H54 (cell line): ENCODE measurements at regions not wholly inside any gene's neighbourhood (a gene's known extent, or its start where the extent isn't known, plus 50 kb on each side); places are given as distances from the start of the nearest gene placed in this dataset.

Source experiments
- DNase-seq: peaks from one replicate; pipeline ENCODE4 v3.0.0; 2011; ENCODE audit warnings: low spot score, mixed read lengths; ENCODE audit not compliant: insufficient read length
- FAIRE-seq: peaks from 3 replicates; lab custom pipeline; 2011; peaks lifted over from hg19 to GRCh38; lab: Jason Lieb, UNC
- POLR2A ChIP-seq: IDR thresholded peaks from 2 replicates; pipeline ENCODE4 v1.6.1; 2011; ENCODE audit warnings: low read depth, mild to moderate bottlenecking, low read length

DNA sequence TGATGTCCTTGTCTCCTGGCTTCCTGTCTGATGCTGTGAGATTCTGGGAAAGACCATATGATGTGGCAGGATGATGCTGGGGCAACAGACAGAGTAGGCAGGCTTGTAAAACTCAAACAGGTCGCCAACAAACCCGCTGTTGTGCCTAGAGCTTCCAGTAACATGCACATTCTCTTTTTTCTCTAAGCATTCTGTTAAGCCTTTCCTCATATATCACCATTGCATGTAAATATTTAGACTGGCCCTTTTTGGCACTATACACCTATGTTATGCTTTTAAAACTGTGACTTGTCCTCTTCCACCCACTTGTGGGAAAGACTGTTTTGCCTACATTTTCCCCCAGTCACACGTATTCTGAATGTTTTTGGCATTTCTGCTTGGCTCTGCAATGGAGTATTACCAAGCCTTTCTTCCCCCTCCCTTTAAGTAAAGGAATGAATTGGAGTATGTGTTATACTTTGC lies 250.4 kb upstream of the TANK start:
- DNase-seq (no peak), FAIRE-seq (no peak)
- no peak for TF ChIP-seq POLR2A

DNA sequence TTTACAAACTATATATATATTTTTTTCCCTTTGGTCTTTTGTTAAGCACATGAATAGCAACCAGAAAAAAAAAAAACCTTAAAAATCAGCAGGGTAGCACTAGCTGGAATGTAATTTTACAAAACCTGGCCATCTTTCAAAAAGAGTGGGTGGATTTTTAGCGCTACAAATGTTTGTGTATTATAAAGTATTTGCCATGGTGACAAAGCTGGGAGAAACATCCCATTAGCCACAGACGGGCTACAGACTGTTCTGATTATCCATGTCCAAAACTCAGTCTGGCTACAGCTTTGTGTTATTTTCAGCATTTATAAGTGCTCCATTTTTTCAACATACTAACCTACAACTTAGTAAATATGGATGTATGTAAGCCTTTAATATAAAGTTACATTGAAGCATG lies 249.5 kb upstream of the TANK start:
- TF ChIP-seq POLR2A, result no peak
- DNase-seq, result no peak
- FAIRE-seq, result no peak

DNA sequence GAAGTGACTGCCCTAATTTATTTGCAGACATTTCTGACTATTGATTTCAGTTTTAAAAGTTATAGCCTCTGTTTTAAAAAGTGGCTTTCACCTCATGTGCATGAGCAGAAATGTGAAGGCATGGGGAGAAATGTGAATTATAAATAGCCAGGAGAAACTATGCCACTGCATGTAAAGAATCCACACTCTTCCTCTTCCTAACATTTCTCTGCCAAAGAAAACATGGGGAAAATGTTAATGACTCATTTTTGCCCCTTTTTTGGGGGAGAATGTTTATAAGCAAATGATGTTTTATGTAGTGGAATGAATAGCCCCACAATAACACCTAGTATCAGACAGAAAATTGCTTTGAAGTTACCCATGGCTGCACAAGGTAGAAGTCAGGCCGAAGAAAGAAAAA lies 249.0 kb upstream of the TANK start:
- no peak for FAIRE-seq

DNA sequence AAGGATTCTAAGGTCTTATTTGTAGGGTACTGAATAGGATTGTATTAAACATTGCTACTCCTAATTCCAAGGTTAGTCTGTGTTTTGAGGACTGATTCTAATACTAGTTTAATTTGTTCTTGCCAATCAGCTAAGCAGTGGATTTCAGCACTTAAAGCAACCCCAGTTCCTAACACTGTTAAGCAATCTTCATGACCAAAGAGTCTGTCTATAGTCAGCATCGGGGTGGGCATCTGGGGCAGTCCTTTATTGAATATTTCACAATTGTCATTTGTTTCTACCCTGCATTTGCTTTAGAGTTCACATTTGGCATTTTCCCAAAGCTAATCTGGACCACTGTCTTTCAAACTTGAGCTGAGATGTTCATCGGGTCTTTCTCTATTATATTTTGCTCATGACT lies 248.0 kb upstream of the TANK start:
- FAIRE-seq (no peak), DNase-seq (no peak)
- no peak for TF ChIP-seq POLR2A

More for the DNA sequence above, 249.0 kb upstream of the TANK start:
- no peak for TF ChIP-seq POLR2A
- DNase-seq, result no peak

DNA sequence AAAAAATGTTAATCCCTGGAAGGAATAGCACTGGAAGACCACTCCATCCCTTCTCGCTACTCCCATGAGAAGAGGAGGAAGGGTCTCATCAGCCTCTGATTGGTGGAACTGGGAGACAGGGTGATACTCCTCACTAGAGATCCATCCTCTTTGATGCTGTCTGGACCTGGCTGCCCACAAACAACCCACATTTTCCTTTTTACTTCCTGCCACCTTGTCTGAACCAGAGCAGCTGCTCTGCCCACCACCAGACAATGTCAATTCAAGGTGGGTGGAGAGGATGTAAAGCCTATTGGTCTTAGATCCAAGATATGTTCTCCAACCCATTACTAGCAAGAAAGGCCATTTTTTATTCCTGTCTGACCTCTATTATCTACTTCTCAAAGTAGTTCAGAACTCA lies 246.9 kb upstream of the TANK start:
- no peak for TF ChIP-seq POLR2A
- DNase-seq (no peak), FAIRE-seq (no peak)

DNA sequence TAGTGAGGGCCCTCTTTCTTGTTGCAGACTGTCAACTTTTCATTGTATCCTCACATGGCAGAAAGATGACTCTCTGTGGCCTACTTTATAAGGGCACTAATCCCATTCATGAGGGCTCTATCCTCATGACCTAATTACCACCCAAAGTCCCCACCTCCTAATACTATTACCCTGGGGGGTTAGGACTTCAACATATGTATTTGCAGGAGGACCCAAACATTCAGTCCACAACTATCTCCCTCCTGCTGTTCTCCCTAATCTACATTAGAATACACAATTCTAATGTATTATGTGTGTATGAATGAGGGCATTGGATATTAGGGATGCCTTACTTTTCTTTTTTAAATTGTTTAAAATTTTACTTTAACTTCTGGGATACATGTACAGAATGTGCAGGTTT lies 246.0 kb upstream of the TANK start:
- FAIRE-seq (no peak), DNase-seq (no peak)
- no peak for TF ChIP-seq POLR2A

DNA sequence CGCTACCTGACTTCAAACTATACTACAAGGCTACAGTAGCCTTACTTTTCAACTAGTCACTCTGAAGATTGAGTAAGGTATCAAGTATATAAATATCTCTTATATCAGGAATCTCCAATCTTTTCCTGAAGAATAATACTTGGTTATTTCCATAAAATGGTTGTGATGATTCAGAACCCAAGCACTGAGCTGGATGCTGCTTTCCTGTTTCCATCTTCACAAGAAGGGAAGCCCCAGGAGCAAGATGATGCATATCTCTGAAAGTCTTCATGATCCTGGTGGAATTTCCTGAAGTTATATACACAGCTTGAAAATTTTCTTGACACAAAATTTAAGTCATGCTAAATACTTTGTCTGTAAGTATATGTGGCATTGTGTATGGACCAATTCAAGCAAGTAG lies 243.9 kb upstream of the TANK start:
- TF ChIP-seq POLR2A, result no peak
- FAIRE-seq (no peak), DNase-seq (no peak)

DNA sequence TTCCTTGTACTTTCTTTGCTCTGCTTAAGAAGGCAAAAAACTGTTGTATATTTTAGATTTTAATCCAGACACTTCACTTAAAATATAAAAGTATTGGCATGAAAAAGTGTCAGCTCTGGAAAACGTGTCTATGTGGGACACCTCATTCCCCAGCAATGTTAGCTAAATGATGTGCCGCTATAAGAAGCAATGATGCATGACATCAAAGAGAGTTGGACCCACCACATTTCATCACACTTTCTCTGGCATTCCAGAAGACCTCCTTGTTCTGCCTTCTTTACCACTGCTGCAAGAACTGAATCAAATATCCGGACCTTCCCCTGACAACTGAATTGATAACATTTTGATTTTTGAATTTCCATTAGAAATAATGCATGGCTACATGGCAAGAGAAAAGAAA lies 242.4 kb upstream of the TANK start:
- FAIRE-seq, result no peak

DNA sequence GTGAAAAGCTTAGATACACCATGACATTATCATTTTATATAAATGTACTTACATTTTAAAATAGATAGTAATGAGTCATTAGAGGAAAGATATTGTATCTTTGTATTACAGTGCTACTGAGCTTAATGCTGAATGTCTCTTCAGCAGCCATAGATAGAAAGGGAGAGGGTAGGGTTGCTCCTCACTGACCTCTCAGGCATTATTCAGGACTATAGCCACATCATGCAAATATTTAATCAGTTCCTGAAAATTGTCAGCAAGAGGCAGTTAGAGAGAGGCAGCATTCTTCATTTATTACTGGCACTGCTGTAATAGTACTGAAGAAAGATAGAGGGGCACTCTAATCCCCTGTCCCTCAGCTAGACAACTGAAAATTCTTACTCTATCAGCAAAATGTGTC lies 242.0 kb upstream of the TANK start:
- DNase-seq (no peak), FAIRE-seq (no peak)
- TF ChIP-seq POLR2A, result no peak

More for the DNA sequence above, 242.4 kb upstream of the TANK start:
- DNase-seq, result no peak
- no peak for TF ChIP-seq POLR2A

DNA sequence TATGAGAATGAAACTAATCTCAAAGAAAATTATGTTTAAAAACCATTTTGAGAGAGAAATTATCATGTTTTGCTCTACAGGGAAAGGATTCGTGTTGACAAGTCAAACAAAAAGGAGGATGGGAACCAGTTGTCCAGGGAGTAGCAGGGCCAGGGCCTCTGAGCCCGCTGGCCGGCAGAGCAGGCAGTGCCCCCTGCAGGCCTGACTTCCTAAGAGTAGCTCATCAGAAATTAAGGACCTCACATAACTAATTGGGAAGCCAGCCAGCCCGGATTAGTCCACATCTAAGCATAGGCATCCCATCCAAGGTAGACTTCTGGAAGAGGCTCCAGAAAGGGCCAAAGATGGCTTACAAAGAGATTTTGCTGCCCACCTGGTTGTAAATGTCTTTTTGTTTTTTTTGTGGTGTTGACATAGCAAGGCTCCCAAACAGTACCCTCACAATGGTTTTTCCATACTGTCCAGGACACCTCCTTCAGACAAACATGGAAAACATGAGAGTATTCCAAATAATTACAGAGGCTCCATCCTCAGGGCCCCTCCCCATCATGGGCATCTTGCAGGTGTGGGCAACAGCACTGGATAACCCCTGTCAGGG lies 241.2 kb upstream of the TANK start:
- FAIRE-seq, result no peak
- peak; percentile 20 for DNase-seq
- no peak for TF ChIP-seq POLR2A

DNA sequence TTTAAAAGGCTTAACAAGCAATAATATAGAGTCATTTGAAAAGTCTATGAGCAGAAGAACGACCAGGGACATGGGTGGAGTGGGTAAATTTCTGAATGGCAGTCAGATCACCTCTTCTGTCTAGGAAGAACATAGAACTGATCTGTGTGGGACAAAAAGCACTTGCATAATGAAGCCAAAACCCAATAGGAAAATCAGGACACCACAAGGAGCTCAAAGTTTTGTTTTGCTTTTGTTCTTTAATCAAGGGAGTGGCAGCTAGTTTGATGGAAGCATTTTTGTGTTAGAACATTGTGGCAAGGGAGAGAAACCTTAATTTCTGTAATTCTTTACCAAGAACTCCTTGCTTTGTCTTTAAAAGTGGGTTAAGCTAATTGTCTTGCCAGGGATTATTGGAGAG lies 240.2 kb upstream of the TANK start:
- DNase-seq (no peak), FAIRE-seq (no peak)
- TF ChIP-seq POLR2A, result no peak

DNA sequence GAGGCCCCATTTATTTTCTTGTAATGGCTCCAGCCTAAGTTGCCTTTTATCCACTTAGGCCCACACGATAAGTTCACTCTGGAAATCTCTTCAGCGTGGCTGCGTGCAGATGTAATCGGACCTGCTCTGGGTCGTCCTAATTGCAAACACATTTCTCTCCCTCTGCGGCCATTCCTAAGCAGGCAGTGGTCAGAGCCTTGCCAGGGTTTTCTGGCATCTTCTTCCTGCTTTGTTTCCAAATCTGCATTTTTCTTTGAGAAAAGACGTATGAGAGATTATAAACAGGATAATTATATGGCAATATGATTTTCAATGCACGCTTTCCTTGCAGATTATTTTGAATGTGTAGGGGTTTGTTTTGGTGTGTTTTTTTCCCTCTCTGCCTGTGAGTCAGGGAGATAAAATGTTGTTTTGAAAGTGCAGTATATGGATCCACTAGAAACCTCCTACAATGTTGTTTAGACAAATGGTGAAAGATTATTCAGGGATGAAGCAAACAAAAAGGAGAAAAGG lies 239.4 kb upstream of the TANK start:
- no peak for TF ChIP-seq POLR2A
- FAIRE-seq (peak; percentile 20), DNase-seq (no peak)

DNA sequence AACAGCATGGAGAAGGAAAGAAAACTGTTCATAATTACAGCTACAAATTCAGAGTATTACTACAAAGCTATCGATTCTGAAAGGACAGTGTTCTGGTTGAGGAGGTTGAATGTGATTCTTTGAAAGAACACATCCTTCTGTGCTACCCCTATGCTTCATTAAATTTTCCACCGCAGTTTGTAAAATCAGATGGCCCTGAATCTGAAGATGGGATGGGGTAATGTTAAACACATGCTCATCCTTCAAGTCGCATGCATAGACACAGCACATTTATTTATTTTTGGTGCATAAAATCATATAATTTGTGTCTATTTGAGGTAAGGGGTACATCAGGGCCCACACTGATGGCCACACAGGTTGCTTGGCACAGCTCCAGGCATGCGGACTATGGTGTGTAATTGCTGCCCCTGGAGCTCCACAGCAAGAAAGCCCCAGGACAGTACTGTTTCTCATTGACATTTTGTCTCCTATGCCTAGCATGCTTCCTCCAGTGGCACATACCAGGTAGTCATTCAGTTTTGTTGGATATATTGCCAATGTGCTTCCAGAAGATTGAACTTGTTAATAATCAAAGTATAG lies 238.8 kb upstream of the TANK start:
- DNase-seq (no peak), FAIRE-seq (no peak)
- no peak for TF ChIP-seq POLR2A

DNA sequence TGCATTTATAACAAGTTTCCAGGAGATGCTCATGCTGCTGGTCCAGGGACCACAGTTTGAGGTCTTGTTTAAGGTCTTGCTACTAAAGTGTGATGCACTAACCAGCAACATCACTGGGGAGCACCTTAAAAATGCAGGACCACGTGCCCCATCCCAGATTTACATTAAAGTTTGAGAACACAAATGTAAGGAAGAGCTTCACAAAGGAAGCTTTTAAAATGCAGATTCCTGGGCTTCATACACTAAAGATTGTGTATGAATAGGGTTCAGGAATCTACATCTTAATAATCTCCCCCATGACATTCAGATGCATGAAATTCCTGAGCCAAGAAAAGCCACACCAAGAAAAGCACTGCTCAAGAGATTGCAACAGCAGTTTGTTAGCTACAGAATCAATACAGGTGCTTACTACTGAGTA lies 235.3 kb upstream of the TANK start:
- FAIRE-seq (no peak), DNase-seq (no peak)
- TF ChIP-seq POLR2A, result no peak

DNA sequence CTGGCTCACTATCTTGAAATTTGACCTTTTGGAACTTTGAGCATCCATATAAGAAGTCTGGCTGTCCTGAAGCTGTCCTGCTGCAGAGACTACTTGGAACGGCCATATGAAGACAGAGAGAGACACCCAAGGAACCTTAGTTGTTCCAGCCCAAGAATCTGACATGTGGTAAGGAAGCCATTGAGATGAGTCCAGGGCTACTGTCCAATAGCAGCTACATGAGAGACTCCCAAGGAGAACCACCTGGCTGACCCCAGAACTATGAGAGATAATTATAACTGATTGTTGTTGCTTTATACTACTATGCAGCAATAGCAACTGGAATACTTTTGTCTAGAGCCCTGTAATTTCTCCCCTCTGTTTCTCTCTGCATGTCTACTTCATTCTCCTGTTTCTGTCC lies 234.3 kb upstream of the TANK start:
- no peak for TF ChIP-seq POLR2A
- DNase-seq, result no peak
- FAIRE-seq, result no peak
